HAP-1 (cell line): ENCODE measurements at regions not wholly inside any gene's neighbourhood (a gene's known extent, or its start where the extent isn't known, plus 50 kb on each side); places are given as distances from the start of the nearest gene placed in this dataset.

ENCODE experiments used
- DNase-seq, 2 experiments: peaks; one replicate each; pipeline ENCODE4 v3.0.0-alpha.2; 2016 to 2020; ENCODE audit warnings: low spot score in 2 of 2
- H3K27me3 ChIP-seq: fragments of 250-450 bp; sonication (Bioruptor Pico); 2 replicates; pipeline ENCODE4 v1.5.1; 2020; ENCODE audit warnings: low read depth, mild to moderate bottlenecking, moderate library complexity
- H3K36me3 ChIP-seq: fragments of 250-450 bp; sonication (Bioruptor Pico); replicated peaks from 2 replicates; pipeline ENCODE4 v1.5.1; 2020; ENCODE audit warnings: mild to moderate bottlenecking
- H3K4me1 ChIP-seq: fragments of 250-450 bp; sonication (Bioruptor Pico); 2 replicates; pipeline ENCODE4 v1.5.1; 2020; ENCODE audit warnings: mild to moderate bottlenecking
- H3K4me3 ChIP-seq: fragments of 250-450 bp; sonication (Bioruptor Pico); 2 replicates; pipeline ENCODE4 v1.5.1; 2020; ENCODE audit warnings: mild to moderate bottlenecking, moderate library complexity
- H3K9me3 ChIP-seq: fragments of 250-450 bp; sonication (Bioruptor Pico); 2 replicates; pipeline ENCODE4 v1.5.1; 2020; ENCODE audit warnings: mild to moderate bottlenecking, moderate library complexity
- in situ Hi-C: fragments of 300-500 bp; cut with MboI; formaldehyde crosslinking; loops from 3 replicates; pipeline ENCODE4 v1.14.3; 2020; ENCODE audit warnings: low sequenced_read_pairs, inconsistent platforms, mixed read lengths

GRCh38 chr6:145008715-145009114, 723.6 kb downstream of the UTRN start:
- H3K4me3 ChIP-seq: no peak overlapping the region
- in situ Hi-C loops: no loop called here
- DNase-seq: no peak
- no peaks in the 10 kb centered on the region for H3K9me3 ChIP-seq
- peaks cover 4% of the 10 kb centered on the region; the same call in 1 of the 2 replicates for H3K4me1 ChIP-seq
- H3K36me3 ChIP-seq: no peaks in the 10 kb centered on the region
- no peaks in the 10 kb centered on the region for H3K27me3 ChIP-seq

GRCh38 chr6:145009711-145010110, 724.6 kb downstream of the UTRN start:
- Histone ChIP-seq H3K9me3 (no peaks in the 10 kb centered on the region), H3K4me3 (no peak overlapping the region), H3K36me3 (no peaks in the 10 kb centered on the region), H3K4me1 (peaks cover 4% of the 10 kb centered on the region; the same call in 1 of the 2 replicates), H3K27me3 (no peaks in the 10 kb centered on the region)
- in situ Hi-C loops: no loop called here
- no peak for DNase-seq

- Histone ChIP-seq H3K36me3 (no peaks in the 10 kb centered on the region), H3K9me3 (no peaks in the 10 kb centered on the region), H3K4me1 (peaks cover 2% of the 10 kb centered on the region; the same call in 1 of the 2 replicates), H3K4me3 (no peak overlapping the region), H3K27me3 (no peaks in the 10 kb centered on the region)
- no peak for DNase-seq
- in situ Hi-C loops: no loop called here
Measured at GRCh38 chr6:145012039-145012662, 723.2 kb downstream of the EPM2A start.

- Histone ChIP-seq H3K9me3 (no peaks in the 10 kb centered on the region), H3K27me3 (no peaks in the 10 kb centered on the region), H3K4me3 (no peak overlapping the region), H3K4me1 (no peaks in the 10 kb centered on the region), H3K36me3 (no peaks in the 10 kb centered on the region)
- in situ Hi-C loops: no loop called here
- DNase-seq: no peak
Measured at GRCh38 chr6:145015739-145016558, 719.4 kb downstream of the EPM2A start.

GRCh38 chr6:145017051-145017450, 718.3 kb downstream of the EPM2A start:
- no peaks in the 10 kb centered on the region for H3K36me3 ChIP-seq
- no peak for DNase-seq
- H3K4me1 ChIP-seq: peaks cover 3% of the 10 kb centered on the region; the same call in 1 of the 2 replicates
- H3K9me3 ChIP-seq: no peaks in the 10 kb centered on the region
- in situ Hi-C loops: no loop called here
- H3K4me3 ChIP-seq: no peak overlapping the region
- H3K27me3 ChIP-seq: no peaks in the 10 kb centered on the region

GRCh38 chr6:145017516-145017915, 717.8 kb downstream of the EPM2A start:
- H3K27me3 ChIP-seq: no peaks in the 10 kb centered on the region
- in situ Hi-C loops: no loop called here
- H3K36me3 ChIP-seq: no peaks in the 10 kb centered on the region
- no peaks in the 10 kb centered on the region for H3K9me3 ChIP-seq
- peaks cover 6% of the 10 kb centered on the region for H3K4me1 ChIP-seq
- DNase-seq: no peak
- no peak overlapping the region for H3K4me3 ChIP-seq

GRCh38 chr6:145018027-145018426, 717.3 kb downstream of the EPM2A start:
- H3K36me3 ChIP-seq: no peaks in the 10 kb centered on the region
- DNase-seq: no peak
- H3K4me3 ChIP-seq: no peak overlapping the region
- H3K4me1 ChIP-seq: peaks cover 7% of the 10 kb centered on the region
- no peaks in the 10 kb centered on the region for H3K27me3 ChIP-seq
- H3K9me3 ChIP-seq: no peaks in the 10 kb centered on the region
- in situ Hi-C loops: no loop called here

GRCh38 chr6:145020114-145020513, 715.2 kb downstream of the EPM2A start:
- in situ Hi-C loops: no loop called here
- H3K4me3 ChIP-seq: no peak overlapping the region

GRCh38 chr6:145020543-145020942, 714.8 kb downstream of the EPM2A start:
- no peak for DNase-seq
- Histone ChIP-seq H3K36me3 (no peaks in the 10 kb centered on the region), H3K9me3 (no peaks in the 10 kb centered on the region), H3K4me1 (peaks cover 7% of the 10 kb centered on the region), H3K27me3 (no peaks in the 10 kb centered on the region), H3K4me3 (no peak overlapping the region)
- in situ Hi-C loops: no loop called here

More at GRCh38 chr6:145020114-145020513, 715.2 kb downstream of the EPM2A start:
- DNase-seq: no peak
- H3K9me3 ChIP-seq: no peaks in the 10 kb centered on the region
- H3K27me3 ChIP-seq: no peaks in the 10 kb centered on the region
- no peaks in the 10 kb centered on the region for H3K36me3 ChIP-seq
- H3K4me1 ChIP-seq: peaks cover 7% of the 10 kb centered on the region

GRCh38 chr6:145022199-145022796, 713.0 kb downstream of the EPM2A start:
- peaks cover 7% of the 10 kb centered on the region for H3K4me1 ChIP-seq
- no peaks in the 10 kb centered on the region for H3K36me3 ChIP-seq
- no peaks in the 10 kb centered on the region for H3K27me3 ChIP-seq
- no peak overlapping the region for H3K4me3 ChIP-seq
- in situ Hi-C loops: no loop called here
- peak in 1 of 2 experiments; percentile 16 for DNase-seq
- no peaks in the 10 kb centered on the region for H3K9me3 ChIP-seq

GRCh38 chr6:145023116-145023726, 712.1 kb downstream of the EPM2A start:
- Histone ChIP-seq H3K27me3 (no peaks in the 10 kb centered on the region), H3K4me3 (no peak overlapping the region), H3K36me3 (no peaks in the 10 kb centered on the region), H3K4me1 (peaks cover 7% of the 10 kb centered on the region), H3K9me3 (no peaks in the 10 kb centered on the region)
- in situ Hi-C loops: no loop called here
- DNase-seq: no peak

GRCh38 chr6:145025488-145025887, 709.8 kb downstream of the EPM2A start:
- in situ Hi-C loops: loop anchor here (25.0 kb wide), 1 partner anchor 438 kb away; no protein-coding TSS in a partner anchor
- DNase-seq: no peak
- peaks cover 7% of the 10 kb centered on the region for H3K4me1 ChIP-seq
- no peak overlapping the region for H3K4me3 ChIP-seq
- no peaks in the 10 kb centered on the region for H3K9me3 ChIP-seq
- H3K36me3 ChIP-seq: no peaks in the 10 kb centered on the region
- no peaks in the 10 kb centered on the region for H3K27me3 ChIP-seq

GRCh38 chr6:145026267-145026679, 709.0 kb downstream of the EPM2A start:
- H3K4me1 ChIP-seq: peaks cover 7% of the 10 kb centered on the region
- no peaks in the 10 kb centered on the region for H3K9me3 ChIP-seq
- no peaks in the 10 kb centered on the region for H3K36me3 ChIP-seq
- DNase-seq: no peak
- in situ Hi-C loops: loop anchor here (25.0 kb wide), 1 partner anchor 439 kb away; no protein-coding TSS in a partner anchor
- H3K4me3 ChIP-seq: no peak overlapping the region
- H3K27me3 ChIP-seq: no peaks in the 10 kb centered on the region
